Fibroblast of lung (primary cell): ENCODE measurements at regions not wholly inside any gene's neighbourhood (a gene's known extent, or its start where the extent isn't known, plus 50 kb on each side); places are given as distances from the start of the nearest gene placed in this dataset.
A peak's percentile ranks its signal among the peaks of the same experiment; 100 is the strongest.

Experiments used
- CTCF ChIP-seq, 2 donors: IDR thresholded peaks in 1 of 2; conservative IDR thresholded peaks in 1 of 2; 1 replicate in 1 of 2; 2 replicates in 1 of 2; pipeline ENCODE4 v1.5.1; 2011 to 2012; ENCODE audit warnings: low read length in 2 of 2, control low read depth in 1 of 2, inconsistent platforms in 1 of 2, low read depth in 1 of 2, mild to moderate bottlenecking in 1 of 2
- EZH2 ChIP-seq: IDR thresholded peaks from 2 replicates; pipeline ENCODE4 v1.5.1; 2012; ENCODE audit warnings: low read length, control low read depth, mild to moderate bottlenecking; ENCODE audit errors: missing control alignments

- TF ChIP-seq CTCF (conservative IDR thresholded peaks at IDR 0.05 in 1 of 2, IDR thresholded peaks at IDR 0.05 in 1 of 2; ENCODE audit: low read depth in 1 of 2, low read length in 2 of 2) (peak; percentile 65 to 79), EZH2 (no peak)
Observed at GRCh38 chr2:12416600-12416999, 300.1 kb upstream of the TRIB2 start.
